ENCODE measurements at regions not wholly inside any gene's neighbourhood (a gene's known extent, or its start where the extent isn't known, plus 50 kb on each side); places are given as distances from the start of the nearest gene placed in this dataset.

DNA sequence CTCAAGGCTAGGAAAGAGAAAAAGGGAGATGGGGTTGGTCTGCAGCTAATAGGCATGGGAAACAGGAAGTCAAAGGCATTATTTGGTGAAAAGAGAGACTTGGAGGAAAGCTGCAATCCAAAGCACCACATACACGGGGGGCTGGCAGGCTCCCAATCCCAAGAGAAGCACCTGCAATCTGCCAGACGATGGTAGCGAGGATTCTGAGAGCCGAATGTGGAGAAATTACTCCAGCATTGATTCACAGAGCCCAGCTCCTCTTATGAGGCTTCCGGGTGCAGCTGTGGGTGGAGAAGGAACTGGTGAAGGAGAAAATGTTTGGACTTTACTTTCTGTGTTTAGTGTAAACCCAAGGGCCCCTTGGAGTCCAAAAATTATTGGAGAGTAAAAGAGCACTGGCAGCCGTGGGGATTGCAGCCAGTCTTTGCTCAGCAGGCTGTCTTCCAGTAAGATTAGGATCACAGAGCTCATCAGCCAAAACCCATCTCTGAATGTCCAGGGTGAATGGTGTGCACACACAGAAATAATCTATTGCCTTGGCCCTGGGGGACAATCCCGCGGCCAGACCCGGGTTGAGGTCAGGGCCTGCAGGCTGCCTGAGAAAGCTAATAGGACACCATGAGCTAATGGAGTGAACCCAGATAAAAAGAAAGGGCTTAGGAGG is 197.6 kb downstream of the KIT start:
- Histone ChIP-seq H3K4me3 (no peak overlapping the region), H3K36me3 (no peaks in the 10 kb centered on the region), H3K27ac (no peak overlapping the region), H3K9me3 (no peaks in the 10 kb centered on the region), H3K27me3 (ENCODE audit: low read depth) (no peaks in the 10 kb centered on the region), H3K4me1 (no peaks in the 10 kb centered on the region)
- intact Hi-C loops (cut with DNase I): no loop called here
- DNase-seq: no peak
- no peak for ATAC-seq
- TF ChIP-seq, protein P1, sequence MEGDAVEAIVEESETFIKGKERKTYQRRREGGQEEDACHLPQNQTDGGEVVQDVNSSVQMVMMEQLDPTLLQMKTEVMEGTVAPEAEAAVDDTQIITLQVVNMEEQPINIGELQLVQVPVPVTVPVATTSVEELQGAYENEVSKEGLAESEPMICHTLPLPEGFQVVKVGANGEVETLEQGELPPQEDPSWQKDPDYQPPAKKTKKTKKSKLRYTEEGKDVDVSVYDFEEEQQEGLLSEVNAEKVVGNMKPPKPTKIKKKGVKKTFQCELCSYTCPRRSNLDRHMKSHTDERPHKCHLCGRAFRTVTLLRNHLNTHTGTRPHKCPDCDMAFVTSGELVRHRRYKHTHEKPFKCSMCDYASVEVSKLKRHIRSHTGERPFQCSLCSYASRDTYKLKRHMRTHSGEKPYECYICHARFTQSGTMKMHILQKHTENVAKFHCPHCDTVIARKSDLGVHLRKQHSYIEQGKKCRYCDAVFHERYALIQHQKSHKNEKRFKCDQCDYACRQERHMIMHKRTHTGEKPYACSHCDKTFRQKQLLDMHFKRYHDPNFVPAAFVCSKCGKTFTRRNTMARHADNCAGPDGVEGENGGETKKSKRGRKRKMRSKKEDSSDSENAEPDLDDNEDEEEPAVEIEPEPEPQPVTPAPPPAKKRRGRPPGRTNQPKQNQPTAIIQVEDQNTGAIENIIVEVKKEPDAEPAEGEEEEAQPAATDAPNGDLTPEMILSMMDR (IDR thresholded peaks at IDR 0.05): no peak

DNA sequence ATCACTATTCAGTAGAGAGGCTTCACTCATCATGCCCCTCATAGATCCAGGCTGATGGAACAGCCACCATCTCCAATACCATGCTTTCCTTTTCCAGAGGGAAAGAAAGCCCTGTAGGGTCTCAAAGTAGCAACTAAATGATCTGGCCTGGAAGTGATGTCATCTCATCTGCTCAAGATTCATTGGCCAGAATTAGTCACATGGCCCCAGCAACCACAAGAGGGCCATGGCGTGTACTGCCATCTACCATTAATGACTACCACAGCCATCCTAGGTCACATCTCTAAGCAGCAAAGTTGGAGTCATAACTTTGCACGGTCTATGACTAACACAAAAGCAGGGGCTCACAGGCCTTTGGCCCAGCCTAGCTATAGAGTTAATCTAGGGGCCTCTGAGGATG is 194.8 kb downstream of the KIT start:
- intact Hi-C loops (cut with DNase I): no loop called here
- Histone ChIP-seq H3K9me3 (no peaks in the 10 kb centered on the region), H3K4me1 (no peaks in the 10 kb centered on the region), H3K4me3 (no peak overlapping the region), H3K27me3 (ENCODE audit: low read depth) (no peaks in the 10 kb centered on the region), H3K36me3 (no peaks in the 10 kb centered on the region), H3K27ac (no peak overlapping the region)
- DNase-seq (no peak), ATAC-seq (no peak)
- TF ChIP-seq, protein P1 (IDR thresholded peaks at IDR 0.05): no peak

DNA sequence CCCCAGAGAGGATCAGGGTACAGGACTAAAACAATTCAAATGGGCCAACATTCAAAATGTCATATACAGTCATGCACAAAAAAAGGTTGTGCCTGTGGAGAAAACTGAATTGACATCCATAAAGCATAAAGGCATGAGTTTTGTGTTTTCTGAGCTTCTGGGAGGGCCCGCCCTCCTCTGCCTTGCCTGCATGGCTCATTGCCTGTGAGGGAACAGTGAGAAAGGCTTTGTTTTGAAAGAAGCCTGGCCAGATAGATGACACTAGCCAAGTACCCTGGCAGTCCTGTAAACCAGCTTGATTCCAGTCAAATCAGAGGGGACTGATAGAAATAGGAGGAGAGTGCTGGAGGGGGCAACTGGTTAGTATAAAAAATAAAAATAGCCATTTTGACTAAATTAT is 194.3 kb downstream of the KIT start:
- no peaks in the 10 kb centered on the region for H3K27me3 ChIP-seq (ENCODE audit: low read depth)
- H3K4me3 ChIP-seq: no peak overlapping the region
- H3K27ac ChIP-seq: no peak overlapping the region
- no peaks in the 10 kb centered on the region for H3K4me1 ChIP-seq
- H3K36me3 ChIP-seq: no peaks in the 10 kb centered on the region
- intact Hi-C loops (cut with DNase I): no loop called here
- TF ChIP-seq, protein P1 (IDR thresholded peaks at IDR 0.05): no peak
- DNase-seq (no peak), ATAC-seq (no peak)
- H3K9me3 ChIP-seq: no peaks in the 10 kb centered on the region

DNA sequence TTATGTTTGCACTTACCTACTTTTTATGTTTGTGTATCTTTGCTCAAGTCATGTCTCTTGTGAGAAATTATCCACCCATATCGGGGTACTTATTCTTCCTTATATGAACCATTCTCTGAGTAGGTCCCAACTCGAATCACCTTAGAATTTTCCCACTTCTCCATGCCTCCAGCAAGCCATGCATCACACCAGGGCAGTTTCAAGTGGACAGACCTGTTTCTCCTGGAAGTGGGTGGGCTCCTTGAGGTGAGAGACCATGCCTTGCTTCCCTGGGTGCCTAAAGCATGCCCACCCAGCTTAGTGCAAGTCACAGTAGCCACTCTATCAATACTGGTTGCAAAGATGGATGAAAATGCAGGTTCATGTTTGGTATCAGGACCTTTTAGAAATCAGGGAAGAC is 187.2 kb downstream of the KIT start:
- Histone ChIP-seq H3K4me3 (no peak overlapping the region), H3K4me1 (no peaks in the 10 kb centered on the region), H3K36me3 (no peaks in the 10 kb centered on the region), H3K27me3 (ENCODE audit: low read depth) (no peaks in the 10 kb centered on the region), H3K27ac (no peak overlapping the region), H3K9me3 (no peaks in the 10 kb centered on the region)
- ATAC-seq (no peak), DNase-seq (no peak)
- intact Hi-C loops (cut with DNase I): no loop called here
- TF ChIP-seq, protein P1 (IDR thresholded peaks at IDR 0.05): no peak

DNA sequence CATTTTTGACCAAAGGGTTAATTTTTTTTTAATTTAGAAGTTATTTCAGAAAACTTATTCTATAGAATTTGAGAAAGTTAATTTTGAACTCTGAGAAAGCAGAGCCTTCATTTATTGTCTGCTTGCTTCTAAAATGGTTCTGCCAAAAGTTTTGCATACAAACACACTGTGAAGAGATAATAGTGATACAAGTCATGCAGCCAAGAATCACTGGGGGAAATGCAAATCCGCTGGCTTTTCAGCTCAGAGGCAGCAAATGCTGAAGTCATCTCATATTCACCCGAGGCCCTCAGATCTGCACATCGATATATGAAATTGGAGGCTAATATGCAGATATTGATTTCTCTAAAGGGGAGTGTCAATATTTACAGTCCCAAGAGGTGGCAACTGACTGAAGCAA is 186.2 kb downstream of the KIT start:
- intact Hi-C loops (cut with DNase I): no loop called here
- no peaks in the 10 kb centered on the region for H3K36me3 ChIP-seq
- TF ChIP-seq, protein P1 (IDR thresholded peaks at IDR 0.05): no peak
- no peak overlapping the region for H3K27ac ChIP-seq
- no peak overlapping the region for H3K4me3 ChIP-seq
- H3K4me1 ChIP-seq: no peaks in the 10 kb centered on the region
- DNase-seq (no peak), ATAC-seq (no peak)
- H3K27me3 ChIP-seq (ENCODE audit: low read depth): no peaks in the 10 kb centered on the region
- no peaks in the 10 kb centered on the region for H3K9me3 ChIP-seq

All from lower lobe of right lung (tissue), 2 donors.